Mesothelial cell of epicardium (in vitro differentiated cells): ENCODE measurements at regions not wholly inside any gene's neighbourhood (a gene's known extent, or its start where the extent isn't known, plus 50 kb on each side); places are given as distances from the start of the nearest gene placed in this dataset.
"Not testable (repeated sequence)": the region's sequence is repeated elsewhere in the genome, so short reads cannot be mapped to it uniquely, and the experiment has no call there.

ENCODE experiments used
- DNase-seq, 2 experiments: peaks; one replicate each; pipeline ENCODE4 v3.0.0; 2021; ENCODE audit warnings: low spot score in 2 of 2; ENCODE audit not compliant: unreplicated experiment in 2 of 2
- H3K27ac Mint-ChIP-seq: 2 replicates; pipeline ENCODE4 v1.8.0; 2021; ENCODE audit warnings: mixed read lengths
- H3K27me3 Mint-ChIP-seq: 2 replicates; pipeline ENCODE4 v1.8.0; 2021; ENCODE audit warnings: low read depth, mixed read lengths
- H3K36me3 Mint-ChIP-seq: 2 replicates; pipeline ENCODE4 v1.8.0; 2021; ENCODE audit warnings: mixed read lengths
- H3K4me1 Mint-ChIP-seq: 2 replicates; pipeline ENCODE4 v1.8.0; 2021; ENCODE audit warnings: mixed read lengths
- H3K4me3 Mint-ChIP-seq: 2 replicates; pipeline ENCODE4 v1.8.0; 2021; ENCODE audit warnings: mild to moderate bottlenecking, moderate library complexity, mixed read lengths
- H3K9me3 Mint-ChIP-seq: 2 replicates; pipeline ENCODE4 v1.8.0; 2021; ENCODE audit warnings: mixed read lengths
- CTCF ChIP-seq: fragments of 200-600 bp; sonication (generic); IDR thresholded peaks from one replicate; pipeline ENCODE4 v1.5.0; 2021; ENCODE audit warnings: antibody characterized with exemption; ENCODE audit not compliant: unreplicated experiment

DNA sequence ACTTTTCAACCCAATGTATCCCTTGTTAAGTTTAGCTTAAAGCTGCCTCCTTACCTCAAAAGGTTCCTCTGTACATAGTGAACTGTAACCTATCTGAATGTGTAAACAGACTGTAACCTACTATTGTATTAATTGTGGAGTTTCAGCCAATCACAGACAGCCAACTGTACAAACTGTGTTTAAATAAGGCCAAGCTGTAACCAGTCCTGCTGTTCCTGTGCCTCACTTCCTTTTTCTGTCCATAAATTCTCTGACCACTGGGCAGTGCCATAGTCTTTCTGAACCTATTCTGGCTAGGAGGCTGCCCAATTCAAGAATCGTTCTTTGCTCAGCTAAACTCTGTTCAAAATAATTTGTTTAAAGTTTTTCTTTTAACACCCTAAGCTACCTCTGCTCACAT lies 74.7 kb upstream of the DAPK1 start:
- no peak overlapping the region for H3K27ac Mint-ChIP-seq
- no peak for TF ChIP-seq CTCF
- DNase-seq: no peak
- no peaks in the 10 kb centered on the region for H3K27me3 Mint-ChIP-seq
- peaks cover 6% of the 10 kb centered on the region for H3K4me1 Mint-ChIP-seq
- peaks cover 18% of the 10 kb centered on the region for H3K9me3 Mint-ChIP-seq
- H3K36me3 Mint-ChIP-seq: no peaks in the 10 kb centered on the region
- no peak overlapping the region for H3K4me3 Mint-ChIP-seq

GRCh38 chr9:87423885-87424284 lies 73.8 kb upstream of the DAPK1 start:
- peaks cover 13% of the 10 kb centered on the region for H3K4me1 Mint-ChIP-seq
- H3K9me3 Mint-ChIP-seq: peaks cover 18% of the 10 kb centered on the region
- not testable (repeated sequence) for H3K4me3 Mint-ChIP-seq, H3K36me3 Mint-ChIP-seq, H3K27me3 Mint-ChIP-seq, DNase-seq, H3K27ac Mint-ChIP-seq

DNA sequence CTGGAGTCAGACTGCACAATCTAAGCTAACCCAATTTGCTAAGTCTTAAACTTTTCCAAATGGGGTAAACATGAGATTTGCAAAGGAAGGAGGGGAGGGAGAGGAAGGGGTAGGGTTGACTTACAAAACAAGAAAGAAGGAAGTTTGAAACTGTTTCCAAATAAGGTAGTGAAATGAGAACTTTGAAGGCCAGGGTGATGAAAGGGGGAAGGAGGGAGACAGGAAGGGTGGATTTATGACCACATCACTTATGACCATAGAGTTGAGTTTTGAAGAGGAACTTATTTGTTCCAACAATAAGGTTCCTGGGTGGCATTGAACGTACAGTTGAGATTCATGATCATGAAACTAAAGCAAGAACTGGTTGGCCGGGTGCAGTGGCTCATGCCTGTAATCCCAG lies 72.5 kb upstream of the DAPK1 start:
- DNase-seq: no peak
- Mint-ChIP-seq H3K4me1 (peaks cover 14% of the 10 kb centered on the region), H3K36me3 (no peaks in the 10 kb centered on the region), H3K27ac (no peak overlapping the region), H3K9me3 (peaks cover 18% of the 10 kb centered on the region), H3K4me3 (no peak overlapping the region), H3K27me3 (no peaks in the 10 kb centered on the region)
- no peak for TF ChIP-seq CTCF

DNA sequence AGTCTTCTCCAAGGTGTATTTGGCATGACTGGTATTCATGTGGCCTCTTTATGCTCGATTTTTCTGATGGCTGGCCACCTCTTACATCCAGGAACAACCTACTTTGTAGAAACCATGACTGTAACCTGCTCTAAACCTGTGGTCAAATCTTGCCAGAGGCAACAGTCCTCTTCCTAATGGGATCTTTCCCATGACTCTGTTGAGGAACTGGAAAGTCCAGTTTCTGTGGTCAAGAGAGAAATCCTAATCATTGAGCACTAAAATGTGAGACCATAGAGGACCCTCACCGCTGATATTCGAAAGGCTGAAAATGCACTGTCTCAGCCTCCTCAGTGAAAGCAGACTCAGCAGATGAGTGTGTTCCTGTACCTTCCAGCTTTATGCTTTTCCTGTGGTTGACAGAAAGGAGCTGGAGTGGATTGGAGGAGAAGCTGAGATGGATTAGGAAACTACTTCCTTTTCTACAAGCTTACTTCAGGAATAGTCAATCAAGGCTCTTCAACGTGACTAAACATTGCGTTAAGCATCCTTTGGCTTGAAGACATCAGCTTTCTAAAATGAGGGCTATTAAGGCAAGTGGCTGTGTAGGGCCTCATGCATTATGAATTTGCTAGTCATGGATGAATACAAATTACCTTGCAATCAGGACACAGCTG lies 69.7 kb upstream of the DAPK1 start:
- Mint-ChIP-seq H3K27ac (no peak overlapping the region), H3K4me3 (no peak overlapping the region), H3K9me3 (peaks cover 22% of the 10 kb centered on the region), H3K4me1 (peaks cover 14% of the 10 kb centered on the region), H3K27me3 (no peaks in the 10 kb centered on the region), H3K36me3 (no peaks in the 10 kb centered on the region)
- TF ChIP-seq CTCF: no peak
- no peak for DNase-seq

DNA sequence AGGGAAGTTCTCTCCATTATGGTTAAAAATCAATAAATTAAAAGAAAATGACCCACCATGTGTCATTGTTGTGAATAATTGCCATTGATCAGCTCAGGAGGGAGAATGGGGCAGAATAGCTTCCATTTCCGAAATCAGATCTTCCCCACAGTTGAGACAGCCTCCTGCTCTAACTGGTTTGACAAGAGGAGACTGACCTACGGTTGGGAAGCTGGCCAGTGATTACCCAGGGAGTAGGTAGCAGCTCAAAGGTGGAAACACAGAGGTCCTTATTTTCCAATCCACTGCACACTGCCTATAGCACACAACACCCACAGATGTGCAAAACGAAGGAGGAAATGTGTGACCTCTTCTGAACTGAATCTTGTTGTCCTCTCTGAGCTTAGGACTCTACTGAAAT lies 69.0 kb upstream of the DAPK1 start:
- no peak for DNase-seq
- Mint-ChIP-seq H3K36me3 (no peaks in the 10 kb centered on the region), H3K4me1 (peaks cover 14% of the 10 kb centered on the region), H3K27me3 (no peaks in the 10 kb centered on the region), H3K27ac (no peak overlapping the region), H3K4me3 (no peak overlapping the region), H3K9me3 (peaks cover 19% of the 10 kb centered on the region)
- no peak for TF ChIP-seq CTCF

DNA sequence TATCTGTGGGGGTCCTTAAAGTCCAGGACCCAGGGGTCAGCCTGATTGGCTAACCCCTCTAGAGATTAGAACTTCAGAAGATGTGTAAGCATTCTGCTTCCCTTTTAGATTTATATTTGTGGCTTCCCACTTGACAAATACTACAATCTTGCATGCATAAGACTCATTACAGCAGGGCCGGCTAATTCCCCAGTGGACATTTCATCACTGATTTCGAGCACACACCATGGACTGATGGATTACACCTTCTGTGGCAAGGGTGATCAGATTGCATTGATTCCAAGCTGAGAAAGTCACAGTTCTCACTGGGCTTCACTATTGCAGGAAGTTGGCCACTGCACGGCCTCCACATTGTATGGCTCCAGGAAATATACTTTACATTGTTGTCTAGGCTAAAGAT lies 65.8 kb upstream of the DAPK1 start:
- no peak overlapping the region for H3K27ac Mint-ChIP-seq
- no peak for TF ChIP-seq CTCF
- peaks cover 4% of the 10 kb centered on the region for H3K9me3 Mint-ChIP-seq
- no peak for DNase-seq
- peaks cover 25% of the 10 kb centered on the region for H3K4me1 Mint-ChIP-seq
- no peaks in the 10 kb centered on the region for H3K27me3 Mint-ChIP-seq
- H3K4me3 Mint-ChIP-seq: no peak overlapping the region
- H3K36me3 Mint-ChIP-seq: no peaks in the 10 kb centered on the region
